ENCODE measurements at regions not wholly inside any gene's neighbourhood (a gene's known extent, or its start where the extent isn't known, plus 50 kb on each side); places are given as distances from the start of the nearest gene placed in this dataset.
A peak's percentile ranks its signal among the peaks of the same experiment; 100 is the strongest.

DNA sequence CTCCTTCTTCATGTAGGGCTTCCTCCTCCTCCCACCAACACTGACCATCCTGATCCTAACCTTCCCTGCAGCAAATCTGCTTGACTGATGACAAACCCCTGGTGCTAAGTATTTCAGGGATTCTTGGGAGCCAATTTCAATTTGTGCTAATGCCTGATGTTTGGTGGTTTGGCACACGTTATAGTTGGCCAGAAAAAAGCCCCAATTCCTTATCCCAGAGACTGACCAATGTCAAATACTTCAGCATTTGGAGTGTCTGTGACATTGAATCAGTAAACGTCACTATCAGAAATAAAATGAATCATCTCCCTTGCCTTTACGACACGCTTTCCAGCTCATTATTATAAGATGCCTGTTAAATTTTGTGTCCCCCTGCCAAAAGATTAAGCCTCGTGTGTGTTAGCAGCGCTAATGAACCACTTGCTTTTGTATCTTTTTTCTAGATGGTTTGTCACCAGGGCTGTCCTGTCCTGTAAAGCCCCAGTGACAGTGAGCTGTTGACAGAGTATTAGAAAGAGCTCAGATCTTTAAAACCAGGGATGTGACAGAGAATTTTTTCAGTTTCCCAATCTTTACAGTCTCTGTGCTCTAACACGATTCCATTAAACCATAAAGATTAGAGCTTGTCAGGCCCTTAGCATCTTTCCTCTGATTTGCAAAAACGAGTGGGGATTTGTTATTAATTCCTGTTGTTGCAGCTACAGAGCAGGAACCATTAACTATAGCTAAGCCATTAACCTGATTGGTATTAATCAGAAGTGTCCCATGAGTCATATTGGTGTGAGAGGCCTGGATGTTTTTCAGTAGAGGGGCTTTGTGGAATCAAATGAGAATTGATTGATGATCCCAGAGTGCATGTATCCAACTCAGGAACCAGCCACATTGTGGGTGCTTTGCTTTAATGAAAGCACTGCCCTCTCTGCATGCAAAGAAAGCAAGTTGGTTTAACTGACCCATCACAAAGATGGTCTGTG lies 665.1 kb upstream of the PLXNA2 start:
- no peak for TF ChIP-seq CTCF (IDR thresholded peaks at IDR 0.05; ENCODE audit: low read length, missing control alignments)
- DNase-seq (ENCODE audit: low read depth), result no peak
- no peak overlapping the region for H3K4me3 ChIP-seq (replicated peaks; ENCODE audit: low read depth, low read length)

GRCh38 chr1:208910161-208910560 lies 666.0 kb upstream of the PLXNA2 start:
- TF ChIP-seq CTCF (IDR thresholded peaks at IDR 0.05; ENCODE audit: low read length, missing control alignments), result no peak
- H3K4me3 ChIP-seq (replicated peaks; ENCODE audit: low read depth, low read length), result no peak overlapping the region
- DNase-seq (ENCODE audit: low read depth), result no peak

- TF ChIP-seq CTCF (IDR thresholded peaks at IDR 0.05; ENCODE audit: low read length, missing control alignments), result no peak
- H3K4me3 ChIP-seq (replicated peaks; ENCODE audit: low read depth, low read length), result no peak overlapping the region
- DNase-seq (ENCODE audit: low read depth), result no peak
Observed at GRCh38 chr1:208917281-208917680, 666.2 kb upstream of the CAMK1G start.

DNA sequence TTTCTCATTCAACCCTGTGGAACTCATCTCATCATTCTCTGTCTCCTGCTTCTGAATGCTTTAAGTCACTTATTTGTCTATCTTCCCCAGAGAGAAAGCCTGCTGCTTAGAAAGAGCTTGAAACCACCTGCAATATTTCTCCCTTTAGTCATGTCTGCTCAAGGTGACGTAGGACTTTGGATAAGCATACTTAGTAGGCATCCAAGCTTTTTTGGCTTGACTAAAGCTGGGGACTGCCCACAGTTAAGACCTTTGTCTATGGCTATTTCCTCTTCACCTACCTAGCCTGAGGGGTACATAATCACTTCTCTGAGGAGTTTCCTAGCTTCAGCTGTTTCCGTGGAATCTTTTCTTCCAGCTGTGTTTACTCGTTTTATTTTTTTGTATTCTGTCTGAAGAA lies 665.8 kb upstream of the CAMK1G start:
- DNase-seq (ENCODE audit: low read depth), result no peak
- no peak for TF ChIP-seq CTCF (IDR thresholded peaks at IDR 0.05; ENCODE audit: low read length, missing control alignments)
- no peak overlapping the region for H3K4me3 ChIP-seq (replicated peaks; ENCODE audit: low read depth, low read length)

GRCh38 chr1:208918160-208918559 lies 665.4 kb upstream of the CAMK1G start:
- H3K4me3 ChIP-seq (replicated peaks; ENCODE audit: low read depth, low read length), result no peak overlapping the region
- DNase-seq (ENCODE audit: low read depth), result no peak
- TF ChIP-seq CTCF (IDR thresholded peaks at IDR 0.05; ENCODE audit: low read length, missing control alignments), result no peak

- peak; percentile 53 for DNase-seq (ENCODE audit: low read depth)
- no peak overlapping the region for H3K4me3 ChIP-seq (replicated peaks; ENCODE audit: low read depth, low read length)
- no peak for TF ChIP-seq CTCF (IDR thresholded peaks at IDR 0.05; ENCODE audit: low read length, missing control alignments)
Observed at GRCh38 chr1:208919371-208919770, 664.1 kb upstream of the CAMK1G start.

- no peak for TF ChIP-seq CTCF (IDR thresholded peaks at IDR 0.05; ENCODE audit: low read length, missing control alignments)
Observed at GRCh38 chr1:208921259-208921658, 662.3 kb upstream of the CAMK1G start.

More at GRCh38 chr1:208921259-208921658, 662.3 kb upstream of the CAMK1G start:
- no peak overlapping the region for H3K4me3 ChIP-seq (replicated peaks; ENCODE audit: low read depth, low read length)
- DNase-seq (ENCODE audit: low read depth), result no peak

Data from fibroblast of pulmonary artery (primary cell).